ENCODE measurements at regions not wholly inside any gene's neighbourhood (a gene's known extent, or its start where the extent isn't known, plus 50 kb on each side); places are given as distances from the start of the nearest gene placed in this dataset.
"Not testable (repeated sequence)": the region's sequence is repeated elsewhere in the genome, so short reads cannot be mapped to it uniquely, and the experiment has no call there.

GRCh38 chr3:23115171-23115877 lies 87.8 kb upstream of the UBE2E2 start:
- peak; percentile 22 for DNase-seq

GRCh38 chr3:23116081-23116837 lies 86.9 kb upstream of the UBE2E2 start:
- DNase-seq: no peak

GRCh38 chr3:23117856-23118255 lies 85.3 kb upstream of the UBE2E2 start:
- DNase-seq: no peak

GRCh38 chr3:23127196-23127595 lies 75.9 kb upstream of the UBE2E2 start:
- DNase-seq: no peak

GRCh38 chr3:23128655-23129054 lies 74.5 kb upstream of the UBE2E2 start:
- DNase-seq: no peak

- peak; percentile 16 for DNase-seq
These were observed 74.0 kb upstream of the UBE2E2 start for GRCh38 chr3:23129117-23129516.

GRCh38 chr3:23129817-23130216 lies 73.3 kb upstream of the UBE2E2 start:
- DNase-seq: peak; percentile 27

- no peak for DNase-seq
These were observed 72.7 kb upstream of the UBE2E2 start for GRCh38 chr3:23130406-23130805.

- no peak for DNase-seq
These were observed 67.9 kb upstream of the UBE2E2 start for GRCh38 chr3:23135026-23135785.

- DNase-seq: no peak
These were observed 67.1 kb upstream of the UBE2E2 start for GRCh38 chr3:23136054-23136453.

- DNase-seq: not testable (repeated sequence)
These were observed 59.1 kb upstream of the UBE2E2 start for GRCh38 chr3:23144051-23144450.

GRCh38 chr3:23146163-23146562 lies 57.0 kb upstream of the UBE2E2 start:
- DNase-seq: no peak

GRCh38 chr3:23152989-23153388 lies 50.1 kb upstream of the UBE2E2 start:
- no peak for DNase-seq
